DND-41 (cell line): ENCODE measurements at regions not wholly inside any gene's neighbourhood (a gene's known extent, or its start where the extent isn't known, plus 50 kb on each side); places are given as distances from the start of the nearest gene placed in this dataset.

Source experiments
- CTCF ChIP-seq: IDR thresholded peaks from 2 replicates; pipeline ENCODE4 v1.5.1; 2012; ENCODE audit warnings: borderline replicate concordance, low read length, moderate library complexity, mild to moderate bottlenecking; ENCODE audit not compliant: poor library complexity, severe bottlenecking; ENCODE audit errors: extremely low read depth
- EZH2 ChIP-seq: IDR thresholded peaks from 3 replicates; pipeline ENCODE4 v1.6.1; 2012; ENCODE audit warnings: borderline replicate concordance, low read depth, mild to moderate bottlenecking, moderate library complexity, low read length, inconsistent platforms; ENCODE audit not compliant: severe bottlenecking

DNA sequence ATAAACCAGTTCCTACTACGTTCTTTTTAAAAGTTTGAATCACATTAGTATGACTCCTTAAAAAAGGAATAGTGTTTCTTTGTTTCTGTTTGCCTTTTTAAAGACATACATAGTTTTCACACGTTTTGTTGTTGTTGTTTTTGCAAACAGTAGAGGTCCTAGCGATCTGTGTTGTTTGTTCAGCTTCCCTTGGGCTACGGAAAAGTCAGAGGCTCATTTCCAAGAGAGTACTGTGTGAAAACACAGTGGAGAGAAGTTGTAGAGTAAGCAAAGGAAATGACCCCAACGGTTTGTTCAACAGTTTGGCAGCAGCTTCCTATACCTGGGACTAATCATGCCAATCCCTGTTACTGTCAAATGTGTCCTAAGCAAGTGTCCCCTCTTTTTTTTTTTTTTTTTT lies 87.1 kb upstream of the STEAP1 start:
- no peak for TF ChIP-seq CTCF
- no peak for TF ChIP-seq EZH2
